CD4-positive, alpha-beta T cell treated with Interleukin-12 subunit alpha and Interleukin-12 subunit beta, for 1 hour (primary cell): ENCODE measurements at regions not wholly inside any gene's neighbourhood (a gene's known extent, or its start where the extent isn't known, plus 50 kb on each side); places are given as distances from the start of the nearest gene placed in this dataset.

Experiments
- DNase-seq: peaks from one replicate; pipeline ENCODE4 v3.0.0-alpha.2; 2020

DNA sequence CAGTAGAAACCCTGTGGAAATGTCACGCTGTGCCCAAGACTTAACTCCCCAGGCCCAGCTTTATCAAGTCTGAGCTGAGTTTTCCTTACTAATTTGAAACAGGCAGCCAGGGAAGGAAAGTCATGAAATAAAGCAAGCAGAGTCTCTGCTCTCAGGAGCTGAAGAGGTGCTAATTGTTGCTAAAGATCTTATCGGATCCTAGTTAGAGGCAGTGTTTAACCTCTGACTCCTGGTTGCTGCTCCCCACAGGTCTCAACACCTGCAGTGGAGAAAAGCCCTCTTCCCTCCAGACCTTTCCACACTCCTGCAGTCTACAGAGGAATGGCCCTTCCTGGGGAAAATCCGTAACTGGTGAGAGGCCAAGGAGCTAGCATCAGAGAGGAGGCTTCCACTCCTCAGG, 628.2 kb downstream of the NTRK3 start:
- no peak for DNase-seq

DNA sequence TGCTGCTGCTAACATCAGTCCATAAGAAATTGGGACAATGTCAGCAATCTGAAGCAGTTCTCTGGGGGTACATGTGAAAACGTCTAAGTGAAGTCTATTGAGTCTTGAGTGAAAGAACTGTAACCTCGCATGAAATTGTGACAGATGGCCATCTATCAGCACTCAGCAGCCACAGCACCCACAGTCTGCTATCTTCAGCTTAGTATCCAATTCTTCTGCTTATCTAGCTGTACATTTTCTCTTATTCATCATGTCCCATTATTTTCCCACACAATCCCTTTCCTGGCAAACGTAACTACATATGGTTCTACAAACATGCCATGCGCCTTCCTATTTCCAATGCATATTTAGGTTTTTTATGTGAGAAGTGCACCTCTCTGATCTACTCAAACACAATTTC, 629.7 kb downstream of the NTRK3 start:
- no peak for DNase-seq

DNA sequence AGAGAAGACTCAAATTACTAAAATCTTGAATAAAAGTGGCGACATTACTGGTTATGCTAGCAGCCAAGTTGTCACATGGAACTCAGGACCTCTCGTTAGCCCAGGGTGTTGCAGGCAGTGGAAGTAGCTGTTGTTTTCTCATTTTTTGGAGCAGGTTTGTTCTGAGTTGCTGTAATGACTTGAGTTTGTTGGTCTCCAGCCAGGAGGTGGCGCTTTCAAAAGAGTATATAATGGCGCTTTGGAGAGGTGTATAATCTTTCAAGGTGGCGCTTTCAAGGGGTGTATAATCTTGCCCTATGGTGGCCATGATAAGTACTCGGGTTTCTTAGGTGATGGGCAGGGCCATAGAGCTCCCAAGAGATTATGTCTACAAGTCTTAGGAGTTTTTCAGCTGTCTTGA, 632.7 kb downstream of the NTRK3 start:
- no peak for DNase-seq

DNA sequence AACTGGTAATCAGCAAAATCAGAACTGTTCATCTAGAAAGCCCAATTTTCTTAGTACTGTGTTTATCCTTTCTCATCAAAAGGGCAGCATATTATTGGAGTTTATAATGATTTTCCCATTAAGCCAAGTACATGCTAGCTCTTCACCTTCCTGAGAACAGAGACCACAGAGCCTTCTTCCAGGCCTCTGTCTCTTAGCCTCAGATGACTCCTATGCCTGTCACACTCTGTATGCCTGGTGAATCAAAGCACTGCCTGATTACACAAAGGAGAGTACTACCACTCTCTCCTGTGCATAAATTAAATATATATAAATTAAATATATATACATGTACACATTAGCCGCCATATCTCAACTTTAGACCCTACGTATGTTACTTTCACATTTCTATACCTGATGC, 636.1 kb downstream of the NTRK3 start:
- no peak for DNase-seq

DNA sequence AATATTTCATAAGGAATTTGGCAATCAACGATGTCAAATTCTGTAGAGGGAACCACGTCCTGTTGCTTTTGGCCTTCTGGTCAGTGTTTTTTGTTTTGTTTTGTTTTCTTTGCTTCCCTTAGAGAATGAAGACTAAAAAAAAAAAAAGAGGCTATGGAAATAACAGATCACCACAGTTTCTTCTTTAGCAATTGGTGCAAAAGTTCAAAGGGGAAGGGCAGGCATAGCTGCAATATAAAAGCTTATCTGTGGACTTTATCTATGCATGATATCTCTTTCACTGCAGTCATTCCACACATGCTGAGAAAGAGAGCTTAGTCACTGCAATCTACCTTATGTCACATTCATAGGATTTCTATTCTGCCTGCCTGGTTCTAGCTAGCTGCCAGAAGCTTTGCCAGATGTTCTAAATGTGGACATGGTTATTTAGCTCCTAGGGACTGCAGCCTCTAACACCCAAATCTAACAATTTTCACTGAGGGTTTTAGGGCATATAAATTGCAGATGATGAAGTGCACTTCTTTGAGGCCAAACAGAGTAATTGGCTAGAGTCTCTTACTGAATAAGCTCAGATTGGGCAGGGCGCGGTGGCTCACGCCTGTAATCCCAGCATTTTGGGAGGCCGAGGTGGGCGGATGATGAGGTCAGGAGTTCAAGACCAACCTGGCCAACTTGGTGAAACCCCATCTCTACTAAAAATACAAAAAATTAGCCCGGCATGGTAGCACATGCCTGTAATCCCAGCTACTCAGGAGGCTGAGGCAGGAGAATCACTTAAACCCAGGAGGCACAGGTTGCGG, 637.2 kb downstream of the NTRK3 start:
- no peak for DNase-seq

DNA sequence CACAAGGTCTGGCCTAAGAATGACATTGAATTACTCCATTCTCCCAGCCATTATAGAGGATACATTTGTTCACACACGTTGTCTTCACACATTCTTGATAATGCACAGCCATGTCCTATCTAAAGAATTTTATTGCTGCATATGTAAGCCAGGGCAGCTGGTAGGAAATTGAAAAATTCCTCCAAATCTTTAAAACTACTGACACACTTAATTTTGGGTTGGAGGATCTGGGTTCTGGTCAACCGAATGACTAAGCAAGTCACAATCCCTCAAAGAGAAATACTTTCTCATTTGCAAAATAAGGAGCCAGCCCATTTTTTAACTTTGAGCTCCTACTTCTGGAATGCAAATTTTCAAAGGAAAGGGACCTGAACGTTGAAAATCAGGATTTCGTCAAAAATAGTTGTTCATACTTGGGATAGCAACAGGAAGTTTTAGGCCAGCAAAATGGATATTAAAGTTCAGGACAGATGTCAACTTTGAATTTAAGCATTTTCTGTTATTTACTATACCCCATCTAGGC, 638.3 kb downstream of the NTRK3 start:
- DNase-seq: no peak

DNA sequence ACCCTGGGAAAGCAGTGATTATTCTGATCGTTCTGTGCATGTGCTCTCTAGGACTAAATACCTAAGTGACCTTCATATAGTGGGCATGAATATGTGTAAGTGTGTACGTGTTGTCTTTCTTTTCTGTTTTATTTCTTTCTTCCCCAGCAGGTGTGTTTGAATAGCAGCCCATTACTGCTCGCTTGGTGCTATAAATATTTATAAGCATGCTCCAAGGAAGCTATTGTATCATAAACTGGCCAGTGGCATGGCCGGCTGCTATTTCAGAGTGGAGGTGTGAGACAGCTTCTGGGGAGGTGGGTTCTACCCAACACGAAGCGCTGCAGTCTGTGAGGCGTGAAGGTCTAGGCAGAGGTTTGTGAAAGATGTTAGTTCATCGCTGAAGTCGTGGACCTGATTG, 641.8 kb downstream of the NTRK3 start:
- no peak for DNase-seq

DNA sequence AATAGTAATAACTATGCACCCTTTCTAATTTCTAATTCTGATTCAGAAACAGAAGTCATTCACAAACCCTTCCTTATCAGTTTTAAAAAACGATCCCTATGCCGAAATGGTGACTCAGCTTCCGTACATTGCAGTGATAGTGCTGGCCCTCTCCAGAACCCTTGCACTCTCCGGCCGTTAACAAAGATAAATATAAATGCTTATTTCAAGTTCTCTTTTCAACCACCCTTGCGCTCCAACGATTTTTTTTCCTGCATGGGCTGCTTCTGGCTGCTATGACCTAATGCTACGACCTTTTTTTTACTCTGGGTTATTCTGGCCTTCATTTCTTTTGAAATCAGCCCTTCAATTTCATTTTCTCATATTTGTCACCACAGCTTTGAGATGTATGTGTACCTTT, 646.2 kb downstream of the NTRK3 start:
- no peak for DNase-seq

DNA sequence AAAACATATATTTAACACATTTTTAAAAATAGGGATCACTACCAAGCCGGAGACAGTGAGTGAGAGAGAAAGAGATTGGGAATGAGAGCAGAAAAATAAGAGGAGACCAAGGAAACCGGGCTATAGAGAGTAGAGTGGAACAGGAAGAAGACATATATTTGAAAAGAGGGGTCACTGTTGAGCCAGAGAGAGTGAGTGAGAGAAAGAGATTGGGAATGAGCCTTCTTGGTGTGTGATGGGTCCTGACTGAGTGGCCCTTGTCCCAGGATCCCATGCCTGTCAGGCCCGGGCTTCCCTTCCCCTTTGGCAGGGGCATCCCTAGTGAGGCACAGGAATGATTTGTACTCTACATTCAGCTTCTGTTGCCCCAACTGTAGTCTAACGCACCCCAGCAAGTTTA, 646.6 kb downstream of the NTRK3 start:
- no peak for DNase-seq

DNA sequence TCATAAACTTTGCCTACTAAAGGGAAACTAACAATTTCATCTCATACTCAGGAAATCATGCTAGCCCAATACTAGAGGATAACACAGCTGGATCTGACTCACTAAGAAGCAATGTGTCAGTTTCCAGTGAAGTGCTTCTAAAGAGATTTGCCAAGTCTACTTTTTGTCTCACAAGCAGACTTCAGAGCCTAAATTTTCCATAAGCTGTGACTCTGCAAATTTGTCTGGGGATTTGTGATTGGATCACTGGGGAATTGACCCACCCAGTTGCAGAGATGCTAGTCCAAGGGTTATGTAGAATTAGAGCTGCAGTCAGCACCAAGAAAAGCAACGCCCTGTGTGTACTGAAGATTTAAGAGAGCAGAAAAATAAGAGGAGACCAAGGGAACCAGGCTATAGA, 647.1 kb downstream of the NTRK3 start:
- DNase-seq: no peak

DNA sequence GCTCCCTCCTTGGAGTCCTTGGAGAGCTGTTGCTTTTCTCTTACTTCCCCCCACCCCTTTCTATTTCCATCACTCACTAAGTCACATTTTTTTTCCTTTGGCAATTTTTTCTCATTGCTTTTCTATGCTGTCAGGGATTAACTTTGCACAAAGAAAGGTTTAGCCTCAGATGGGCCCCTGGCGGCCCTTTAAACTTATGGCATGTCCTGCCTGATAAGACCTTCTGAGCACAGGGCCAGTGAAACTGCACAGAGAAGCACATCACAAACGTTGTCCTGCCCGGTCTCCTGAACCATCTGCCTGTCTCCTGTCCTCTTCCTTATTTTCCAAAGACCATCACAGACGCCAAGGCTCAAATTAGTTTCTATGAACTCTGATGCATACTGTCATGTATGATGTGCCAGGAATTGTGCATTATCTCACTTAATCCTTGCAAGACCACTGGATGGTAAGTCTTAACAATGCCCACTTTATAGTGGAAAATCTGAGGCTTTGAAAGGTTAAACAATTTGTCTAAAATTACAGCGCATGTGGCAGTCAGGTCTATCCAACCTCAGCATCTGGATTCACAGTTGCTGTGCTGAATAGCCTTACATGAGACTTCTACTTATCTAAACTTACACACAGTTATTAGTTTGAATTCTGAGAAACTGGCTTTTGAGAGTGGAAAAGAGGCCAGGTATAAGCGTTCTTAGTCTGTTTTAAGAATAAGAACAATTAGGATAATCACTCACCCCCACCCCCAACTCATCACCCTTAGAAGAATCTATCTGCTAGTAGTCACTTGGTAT, 648.1 kb downstream of the NTRK3 start:
- DNase-seq: no peak

DNA sequence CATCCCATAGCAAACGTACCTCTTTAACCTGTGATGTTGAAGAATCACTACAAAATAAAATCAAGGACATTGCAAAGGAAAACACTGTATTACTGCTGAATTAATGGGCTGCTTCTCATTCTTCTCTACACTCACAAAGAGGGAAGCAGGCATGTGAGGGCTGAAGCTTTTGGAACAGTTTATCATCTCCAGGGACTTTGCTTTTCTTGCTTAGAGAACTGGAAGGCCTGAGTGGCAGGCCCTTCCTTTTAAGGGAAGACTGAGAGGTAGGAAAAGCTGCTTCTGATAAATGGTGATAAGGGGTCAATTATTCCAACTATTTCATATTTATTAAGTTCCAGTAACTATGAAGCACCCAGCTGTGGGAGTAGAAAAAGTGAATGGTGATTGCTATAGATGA, 649.6 kb downstream of the NTRK3 start:
- no peak for DNase-seq

DNA sequence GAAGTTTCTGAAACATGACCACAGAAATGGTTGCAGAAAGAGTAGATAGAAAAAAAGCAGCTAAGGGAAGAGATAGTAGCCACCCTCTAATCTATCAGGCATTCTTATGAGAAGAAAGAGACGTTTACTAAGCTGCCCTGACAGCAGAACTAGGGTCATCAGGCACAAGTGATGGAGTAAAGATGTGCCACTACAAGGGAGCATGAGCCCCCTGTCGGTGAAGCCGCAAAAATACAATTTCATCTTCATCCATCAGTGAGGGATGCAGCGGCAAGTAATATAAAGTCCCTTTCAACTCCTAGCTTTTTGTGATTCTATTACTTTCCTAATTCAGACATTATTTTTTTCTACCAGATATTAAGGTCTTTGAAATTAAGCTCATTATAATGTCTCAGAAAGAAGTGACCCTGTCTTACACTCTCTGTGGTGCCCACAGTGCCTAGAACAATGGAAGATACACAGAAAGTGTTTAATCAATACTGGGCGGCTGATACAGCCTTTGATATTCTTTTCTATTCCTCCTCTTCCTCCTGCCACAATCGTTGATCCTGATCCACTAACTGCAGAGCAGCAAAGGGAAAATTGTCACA, 651.6 kb downstream of the NTRK3 start:
- DNase-seq: peak; percentile 12

DNA sequence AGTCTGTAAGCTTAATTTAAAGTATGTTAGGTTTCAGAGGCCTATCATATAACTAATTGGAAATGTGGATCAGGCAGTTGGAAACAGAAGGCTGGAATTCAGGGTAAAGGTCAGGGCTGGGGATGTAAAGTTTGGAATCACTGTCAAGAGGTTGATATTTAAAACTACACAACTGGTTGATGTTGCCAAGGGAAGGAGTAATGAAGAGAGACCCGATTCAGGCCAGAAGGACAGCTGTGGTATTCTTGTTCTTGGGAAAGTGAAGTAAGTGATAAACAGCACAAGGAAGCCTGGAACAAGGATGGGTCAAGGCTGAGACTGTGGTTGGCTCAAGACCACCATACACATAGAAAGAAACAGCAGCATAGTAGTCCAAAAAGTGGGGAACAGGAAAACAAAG, 654.2 kb downstream of the NTRK3 start:
- DNase-seq: no peak

DNA sequence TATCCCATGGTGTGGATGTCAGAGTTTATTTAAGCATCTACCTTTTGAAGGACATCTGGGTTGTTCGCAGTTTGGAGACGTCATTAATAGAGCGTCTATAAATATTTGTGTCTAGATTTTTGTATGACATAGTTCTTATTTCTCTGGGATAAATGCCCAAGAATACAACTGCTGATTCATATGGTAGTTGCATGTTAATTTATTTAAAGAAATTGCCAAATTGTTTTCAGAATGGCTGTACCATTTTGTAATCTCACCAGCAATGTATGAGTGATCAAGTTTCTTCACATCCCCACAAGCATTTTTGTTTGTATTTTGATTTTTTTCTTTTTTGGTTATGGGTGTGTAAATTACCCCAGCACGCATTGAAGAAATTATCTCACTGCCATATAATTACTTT, 656.9 kb downstream of the NTRK3 start:
- DNase-seq: no peak

DNA sequence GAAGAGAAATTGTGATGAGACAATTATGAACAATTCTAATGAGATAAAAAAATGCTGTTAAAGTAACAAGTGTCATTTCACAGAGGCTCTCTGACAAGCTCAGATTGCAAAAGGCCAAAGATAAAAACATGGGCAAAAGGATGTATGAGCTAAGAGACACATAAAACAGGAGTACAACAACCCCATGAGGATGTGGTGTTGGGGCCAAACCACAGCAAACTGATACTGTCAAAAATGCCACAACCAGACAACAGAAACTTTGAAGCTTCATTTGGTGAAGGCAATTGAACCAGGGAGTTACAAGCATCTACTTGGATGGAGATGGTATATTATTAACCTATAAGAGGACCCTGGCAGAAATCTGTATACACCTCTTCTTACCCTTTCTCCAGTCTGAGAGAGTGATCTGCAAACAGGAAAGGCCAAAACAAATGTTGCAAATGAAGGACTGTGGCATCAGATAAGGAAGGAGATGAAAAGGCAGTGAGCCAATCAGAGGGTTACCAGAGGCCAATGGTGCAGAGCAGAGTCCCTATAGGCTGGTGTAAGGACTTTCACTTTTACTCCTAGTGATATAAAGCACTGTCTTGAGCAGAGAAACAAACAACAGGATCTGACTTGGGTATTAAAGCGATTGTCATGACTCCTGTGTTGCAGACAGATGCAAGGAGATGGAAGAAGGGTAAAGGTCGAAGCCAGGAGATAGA, 659.0 kb downstream of the NTRK3 start:
- peak; percentile 30 for DNase-seq

DNA sequence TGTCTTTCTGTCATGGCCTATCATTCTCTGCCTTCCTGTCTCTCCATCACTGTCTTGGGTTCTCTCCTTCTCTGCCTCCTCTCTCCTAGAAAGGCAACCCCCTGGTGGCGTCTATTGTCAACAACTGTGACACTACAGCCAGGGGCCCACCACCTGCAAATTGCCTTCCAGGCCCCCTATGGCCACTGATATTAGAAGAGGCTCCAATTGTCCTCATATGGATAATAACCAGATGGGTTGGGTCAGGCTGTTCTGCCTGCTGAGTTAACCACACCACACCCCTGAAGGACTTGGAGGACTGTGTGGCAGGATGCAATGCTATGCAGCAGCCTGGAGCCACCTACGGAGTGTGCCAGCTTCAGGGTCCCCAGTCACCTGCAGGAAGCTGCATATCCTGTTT, 665.0 kb downstream of the NTRK3 start:
- no peak for DNase-seq

DNA sequence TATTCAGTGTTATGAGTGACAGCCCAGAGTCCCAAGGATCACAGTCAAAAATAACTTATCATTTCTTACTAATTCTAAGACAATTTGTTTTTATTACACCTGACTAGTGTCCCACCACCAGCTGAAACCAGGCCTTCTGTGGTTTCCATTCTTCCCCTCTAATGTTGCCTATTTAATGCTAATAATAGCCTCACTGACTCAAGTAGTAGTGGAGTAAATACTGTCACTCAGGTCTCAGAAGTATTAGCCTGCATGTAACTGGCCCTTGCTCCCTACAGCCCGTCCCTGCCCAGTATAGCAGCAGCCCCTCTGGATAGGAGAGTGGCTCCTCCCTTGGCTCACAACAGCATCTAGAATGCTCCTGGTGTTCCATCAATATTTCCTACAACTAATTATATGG, 665.5 kb downstream of the NTRK3 start:
- no peak for DNase-seq

DNA sequence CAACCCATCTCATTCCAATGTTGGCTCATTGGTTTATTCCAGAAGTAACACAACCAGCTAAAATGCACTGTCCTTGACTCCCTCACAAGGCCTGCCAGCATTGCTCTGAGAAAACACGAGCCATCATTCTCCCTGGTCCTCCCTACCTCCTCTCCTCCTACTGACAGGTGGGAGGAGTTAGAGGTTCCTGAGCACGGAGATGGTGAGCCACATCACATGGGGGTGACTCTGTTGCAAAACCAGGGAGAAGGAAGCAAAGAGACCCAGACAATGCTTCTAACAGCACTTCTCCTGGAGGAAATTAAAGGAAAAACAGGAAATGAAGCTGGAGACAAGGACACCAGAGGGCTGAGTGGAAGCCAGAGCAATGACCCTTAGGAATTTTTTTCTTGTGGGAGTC, 667.4 kb downstream of the NTRK3 start:
- DNase-seq: no peak

DNA sequence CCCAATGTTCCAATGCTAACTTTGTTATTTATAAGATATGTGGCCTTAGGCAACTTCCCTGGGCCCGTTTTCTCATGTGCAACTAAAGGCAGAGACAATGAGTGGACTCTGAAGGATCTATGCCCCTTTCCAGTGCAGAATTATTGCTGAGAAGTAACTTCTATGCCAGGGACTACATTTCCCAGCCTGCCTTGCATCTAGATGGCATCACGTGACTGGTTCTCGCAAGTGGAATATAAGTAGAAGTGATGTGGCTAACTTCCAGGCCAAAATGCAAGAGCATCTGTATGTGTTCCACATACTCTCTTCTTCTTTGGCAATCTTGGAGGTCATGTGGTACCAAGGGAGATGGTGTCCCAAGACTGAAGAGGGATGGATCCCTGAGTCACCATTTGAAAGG, 674.4 kb downstream of the NTRK3 start:
- DNase-seq: no peak

DNA sequence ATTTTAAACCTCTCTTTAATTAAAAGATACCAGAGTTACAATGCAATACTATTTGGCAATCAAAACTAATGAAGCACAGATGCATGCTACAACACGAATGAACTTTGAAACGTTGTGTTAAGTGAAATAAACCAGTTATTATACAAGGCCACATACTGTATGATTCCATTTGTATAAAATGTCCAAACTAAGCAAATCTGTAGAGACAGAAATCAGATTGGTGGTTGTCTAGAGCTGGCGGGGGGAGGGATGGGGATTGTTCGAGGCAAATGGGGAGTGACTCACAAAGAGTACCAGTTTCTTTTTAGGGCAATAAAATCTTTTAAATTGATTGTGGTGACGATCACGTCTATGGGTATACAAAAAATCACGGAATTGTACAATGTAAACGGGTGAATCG, 677.0 kb downstream of the NTRK3 start:
- no peak for DNase-seq

DNA sequence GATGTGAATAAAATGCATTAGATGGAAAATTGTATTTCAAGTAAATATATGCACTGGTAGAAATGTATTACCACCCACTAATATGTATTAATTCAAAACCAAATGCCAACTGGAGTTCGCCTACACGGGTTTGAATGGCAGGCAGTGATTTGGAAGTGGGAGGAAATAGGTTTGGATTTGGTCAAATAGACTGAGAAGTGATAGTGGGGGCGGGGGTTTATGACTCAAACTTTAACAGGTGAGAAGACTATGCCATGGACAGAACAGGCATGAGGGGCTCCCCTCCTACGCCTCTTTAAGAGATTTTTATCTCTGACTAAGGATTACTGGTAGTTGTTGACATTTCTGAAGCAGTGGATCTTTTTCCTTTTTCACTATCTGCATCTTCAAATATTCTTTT, 677.8 kb downstream of the NTRK3 start:
- DNase-seq: no peak

DNA sequence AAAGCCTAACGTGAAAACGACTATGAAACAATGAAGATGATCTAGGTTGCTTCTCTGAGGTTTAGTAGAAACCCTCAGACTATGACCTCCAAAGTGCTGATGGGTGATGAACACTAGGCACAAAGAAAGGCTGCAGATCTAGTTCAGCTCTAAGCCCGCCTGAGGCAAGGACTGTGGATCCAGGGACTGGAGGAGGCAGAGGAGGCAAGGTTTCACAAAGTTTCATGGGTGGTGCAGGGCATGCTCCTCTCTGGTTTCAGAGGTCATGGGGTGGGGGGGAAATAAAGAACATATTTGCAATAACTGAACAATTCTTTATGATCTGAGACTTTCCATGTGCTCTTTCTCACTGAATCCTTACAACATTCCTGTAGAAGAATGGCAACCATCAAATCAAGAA, 679.2 kb downstream of the NTRK3 start:
- DNase-seq: no peak
